Glutamatergic neuron (in vitro differentiated cells): ENCODE measurements at regions not wholly inside any gene's neighbourhood (a gene's known extent, or its start where the extent isn't known, plus 50 kb on each side); places are given as distances from the start of the nearest gene placed in this dataset.

Experiments
- DNase-seq: peaks from one replicate; pipeline ENCODE4 v3.0.0; 2022
- H3K27ac Mint-ChIP-seq: one replicate; pipeline ENCODE4 v1.8.0; 2020; ENCODE audit warnings: mild to moderate bottlenecking, mixed read lengths, inconsistent platforms; ENCODE audit not compliant: unreplicated experiment
- H3K27me3 Mint-ChIP-seq: one replicate; pipeline ENCODE4 v1.8.0; 2020; ENCODE audit warnings: mild to moderate bottlenecking, moderate library complexity, mixed read lengths, inconsistent platforms; ENCODE audit not compliant: unreplicated experiment
- H3K36me3 Mint-ChIP-seq: one replicate; pipeline ENCODE4 v1.8.0; 2020; ENCODE audit warnings: mild to moderate bottlenecking, mixed read lengths, inconsistent platforms; ENCODE audit not compliant: unreplicated experiment
- H3K4me1 Mint-ChIP-seq: one replicate; pipeline ENCODE4 v1.8.0; 2020; ENCODE audit warnings: mild to moderate bottlenecking, low read depth, mixed read lengths, inconsistent platforms; ENCODE audit not compliant: unreplicated experiment
- H3K4me3 Mint-ChIP-seq: one replicate; pipeline ENCODE4 v1.8.0; 2020; ENCODE audit warnings: mild to moderate bottlenecking, mixed read lengths, inconsistent platforms; ENCODE audit not compliant: unreplicated experiment
- H3K9me3 Mint-ChIP-seq: one replicate; pipeline ENCODE4 v1.8.0; 2020; ENCODE audit warnings: mild to moderate bottlenecking, moderate library complexity, mixed read lengths, inconsistent platforms; ENCODE audit not compliant: unreplicated experiment
- TF ChIP-seq, protein P1 (sequence below): fragments of 200-600 bp; sonication (generic); IDR thresholded peaks from one replicate; pipeline ENCODE4 v1.5.0; 2021; ENCODE audit not compliant: partially characterized antibody, unreplicated experiment

GRCh38 chr2:19072161-19072560, 286.3 kb downstream of the OSR1 start:
- DNase-seq, result no peak
- H3K27me3 Mint-ChIP-seq, result no peaks in the 10 kb centered on the region
- no peak overlapping the region for H3K4me3 Mint-ChIP-seq
- H3K27ac Mint-ChIP-seq, result no peak overlapping the region
- no peaks in the 10 kb centered on the region for H3K36me3 Mint-ChIP-seq
- TF ChIP-seq, protein P1, sequence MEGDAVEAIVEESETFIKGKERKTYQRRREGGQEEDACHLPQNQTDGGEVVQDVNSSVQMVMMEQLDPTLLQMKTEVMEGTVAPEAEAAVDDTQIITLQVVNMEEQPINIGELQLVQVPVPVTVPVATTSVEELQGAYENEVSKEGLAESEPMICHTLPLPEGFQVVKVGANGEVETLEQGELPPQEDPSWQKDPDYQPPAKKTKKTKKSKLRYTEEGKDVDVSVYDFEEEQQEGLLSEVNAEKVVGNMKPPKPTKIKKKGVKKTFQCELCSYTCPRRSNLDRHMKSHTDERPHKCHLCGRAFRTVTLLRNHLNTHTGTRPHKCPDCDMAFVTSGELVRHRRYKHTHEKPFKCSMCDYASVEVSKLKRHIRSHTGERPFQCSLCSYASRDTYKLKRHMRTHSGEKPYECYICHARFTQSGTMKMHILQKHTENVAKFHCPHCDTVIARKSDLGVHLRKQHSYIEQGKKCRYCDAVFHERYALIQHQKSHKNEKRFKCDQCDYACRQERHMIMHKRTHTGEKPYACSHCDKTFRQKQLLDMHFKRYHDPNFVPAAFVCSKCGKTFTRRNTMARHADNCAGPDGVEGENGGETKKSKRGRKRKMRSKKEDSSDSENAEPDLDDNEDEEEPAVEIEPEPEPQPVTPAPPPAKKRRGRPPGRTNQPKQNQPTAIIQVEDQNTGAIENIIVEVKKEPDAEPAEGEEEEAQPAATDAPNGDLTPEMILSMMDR, result no peak
- no peaks in the 10 kb centered on the region for H3K9me3 Mint-ChIP-seq
- no peaks in the 10 kb centered on the region for H3K4me1 Mint-ChIP-seq

- Mint-ChIP-seq H3K4me1 (no peaks in the 10 kb centered on the region), H3K4me3 (no peak overlapping the region), H3K36me3 (no peaks in the 10 kb centered on the region), H3K9me3 (no peaks in the 10 kb centered on the region), H3K27ac (no peak overlapping the region), H3K27me3 (no peaks in the 10 kb centered on the region)
- TF ChIP-seq, protein P1, result no peak
- DNase-seq, result no peak
Observed at GRCh38 chr2:19070886-19071285, 287.5 kb downstream of the OSR1 start.

DNA sequence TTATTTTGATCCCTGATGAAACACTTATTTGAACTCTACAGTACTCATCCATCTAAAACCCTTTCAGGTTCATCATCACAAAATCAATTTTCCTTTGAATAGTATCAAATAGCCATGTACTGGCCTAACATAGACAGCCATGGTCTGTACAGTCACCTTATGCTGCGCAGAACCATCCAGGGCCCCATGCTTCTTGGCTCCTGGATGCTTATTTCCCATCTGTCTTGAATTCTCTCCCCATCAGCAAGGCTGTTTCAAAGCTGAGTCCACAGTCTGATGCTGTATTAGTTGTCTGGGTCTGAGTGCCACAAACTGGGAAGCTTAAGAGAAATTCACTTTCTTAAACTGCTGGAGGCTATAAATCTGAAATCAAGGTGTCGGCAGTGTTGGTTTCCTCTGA, 290.2 kb downstream of the OSR1 start:
- Mint-ChIP-seq H3K27ac (no peak overlapping the region), H3K4me1 (no peaks in the 10 kb centered on the region), H3K27me3 (no peaks in the 10 kb centered on the region), H3K9me3 (no peaks in the 10 kb centered on the region), H3K4me3 (no peak overlapping the region), H3K36me3 (no peaks in the 10 kb centered on the region)
- TF ChIP-seq, protein P1, result no peak
- no peak for DNase-seq

GRCh38 chr2:19062370-19062769, 296.1 kb downstream of the OSR1 start:
- no peaks in the 10 kb centered on the region for H3K27me3 Mint-ChIP-seq
- H3K27ac Mint-ChIP-seq, result no peak overlapping the region
- no peaks in the 10 kb centered on the region for H3K9me3 Mint-ChIP-seq
- no peaks in the 10 kb centered on the region for H3K36me3 Mint-ChIP-seq
- DNase-seq, result no peak
- H3K4me3 Mint-ChIP-seq, result no peak overlapping the region
- H3K4me1 Mint-ChIP-seq, result no peaks in the 10 kb centered on the region
- TF ChIP-seq, protein P1, result no peak

- Mint-ChIP-seq H3K36me3 (no peaks in the 10 kb centered on the region), H3K9me3 (no peaks in the 10 kb centered on the region), H3K27me3 (no peaks in the 10 kb centered on the region), H3K4me1 (no peaks in the 10 kb centered on the region), H3K27ac (no peak overlapping the region), H3K4me3 (no peak overlapping the region)
- TF ChIP-seq, protein P1, result no peak
- DNase-seq, result no peak
Observed at GRCh38 chr2:19059076-19059475, 299.3 kb downstream of the OSR1 start.
